B cell (primary cell): ENCODE measurements at regions not wholly inside any gene's neighbourhood (a gene's known extent, or its start where the extent isn't known, plus 50 kb on each side); places are given as distances from the start of the nearest gene placed in this dataset.

Experiments
- EZH2 ChIP-seq: IDR thresholded peaks from 2 replicates; pipeline ENCODE4 v1.6.1; 2012; ENCODE audit warnings: borderline replicate concordance, low read depth, mild to moderate bottlenecking, moderate library complexity, low read length; ENCODE audit not compliant: insufficient read depth, poor library complexity, severe bottlenecking
- TF ChIP-seq, protein P1 (sequence below): fragments of 200-600 bp; IDR thresholded peaks from one replicate; pipeline ENCODE4 v1.8.0; 2022; ENCODE audit warnings: antibody characterized with exemption, mild to moderate bottlenecking

DNA sequence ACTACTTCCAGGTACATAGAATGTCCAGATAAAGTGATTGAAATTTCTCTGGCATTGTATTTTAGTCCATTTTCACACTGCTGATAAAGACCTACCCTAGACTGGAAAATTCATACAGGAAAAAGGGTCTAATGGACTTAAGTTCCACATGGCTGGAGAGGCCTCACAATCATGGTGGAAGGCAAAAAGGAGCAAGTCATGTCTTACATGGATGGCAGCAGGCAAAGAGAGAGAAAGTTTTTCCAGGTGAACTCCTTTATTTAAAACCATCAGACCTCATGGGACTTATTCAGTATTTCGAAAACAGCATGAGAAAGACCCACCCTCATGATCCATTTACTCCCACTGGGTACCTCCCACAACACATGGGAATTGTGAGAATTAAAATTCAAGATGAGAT, 1359.7 kb upstream of the RAG2 start:
- TF ChIP-seq EZH2: no peak
- TF ChIP-seq, protein P1, sequence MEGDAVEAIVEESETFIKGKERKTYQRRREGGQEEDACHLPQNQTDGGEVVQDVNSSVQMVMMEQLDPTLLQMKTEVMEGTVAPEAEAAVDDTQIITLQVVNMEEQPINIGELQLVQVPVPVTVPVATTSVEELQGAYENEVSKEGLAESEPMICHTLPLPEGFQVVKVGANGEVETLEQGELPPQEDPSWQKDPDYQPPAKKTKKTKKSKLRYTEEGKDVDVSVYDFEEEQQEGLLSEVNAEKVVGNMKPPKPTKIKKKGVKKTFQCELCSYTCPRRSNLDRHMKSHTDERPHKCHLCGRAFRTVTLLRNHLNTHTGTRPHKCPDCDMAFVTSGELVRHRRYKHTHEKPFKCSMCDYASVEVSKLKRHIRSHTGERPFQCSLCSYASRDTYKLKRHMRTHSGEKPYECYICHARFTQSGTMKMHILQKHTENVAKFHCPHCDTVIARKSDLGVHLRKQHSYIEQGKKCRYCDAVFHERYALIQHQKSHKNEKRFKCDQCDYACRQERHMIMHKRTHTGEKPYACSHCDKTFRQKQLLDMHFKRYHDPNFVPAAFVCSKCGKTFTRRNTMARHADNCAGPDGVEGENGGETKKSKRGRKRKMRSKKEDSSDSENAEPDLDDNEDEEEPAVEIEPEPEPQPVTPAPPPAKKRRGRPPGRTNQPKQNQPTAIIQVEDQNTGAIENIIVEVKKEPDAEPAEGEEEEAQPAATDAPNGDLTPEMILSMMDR: no peak
